GM21390 (cell line): ENCODE measurements at regions not wholly inside any gene's neighbourhood (a gene's known extent, or its start where the extent isn't known, plus 50 kb on each side); places are given as distances from the start of the nearest gene placed in this dataset.
"Not testable (repeated sequence)": the region's sequence is repeated elsewhere in the genome, so short reads cannot be mapped to it uniquely, and the experiment has no call there.

Experiments
- ATAC-seq: cut with Tn5 transposase; IDR thresholded peaks from one replicate; pipeline ENCODE4 v1.9.1; 2021; ENCODE audit not compliant: unreplicated experiment

DNA sequence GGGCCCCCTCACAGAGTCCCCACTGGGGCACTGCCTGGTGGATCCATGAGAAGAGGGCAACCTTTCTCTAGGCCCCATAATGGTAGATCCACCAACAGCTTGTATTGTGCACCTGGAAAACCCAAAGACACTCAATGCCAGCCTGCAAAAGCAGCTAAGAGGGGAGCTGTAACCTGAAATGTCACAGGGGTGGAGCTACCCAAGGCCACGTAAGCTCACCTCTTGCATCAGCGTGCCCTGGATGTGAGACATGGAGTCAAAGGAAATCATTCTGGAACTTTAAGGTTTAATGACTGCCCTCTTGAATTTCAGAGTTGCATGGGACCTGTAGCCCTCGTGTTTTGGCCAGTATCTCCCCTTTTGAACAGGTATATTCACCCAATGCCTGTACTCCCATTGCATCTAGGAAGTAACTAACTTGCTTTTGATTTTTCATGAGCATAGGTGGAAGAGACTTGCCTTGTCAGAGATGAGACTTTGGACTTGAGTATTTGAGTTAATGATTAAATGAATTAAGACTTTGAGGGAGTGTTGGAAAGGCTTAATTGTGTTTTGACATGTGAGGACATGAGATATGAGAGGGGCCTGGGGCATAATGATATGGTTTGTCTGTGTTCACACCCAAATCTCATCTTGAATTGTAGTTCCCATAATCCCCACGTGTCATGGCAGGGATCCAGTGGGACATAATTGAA lies 900.9 kb upstream of the ROBO1 start:
- no peak for ATAC-seq

- no peak for ATAC-seq
Observed at GRCh38 chr3:80668100-80668499, 900.3 kb upstream of the ROBO1 start.

GRCh38 chr3:80663426-80663825 lies 895.6 kb upstream of the ROBO1 start:
- ATAC-seq: no peak

DNA sequence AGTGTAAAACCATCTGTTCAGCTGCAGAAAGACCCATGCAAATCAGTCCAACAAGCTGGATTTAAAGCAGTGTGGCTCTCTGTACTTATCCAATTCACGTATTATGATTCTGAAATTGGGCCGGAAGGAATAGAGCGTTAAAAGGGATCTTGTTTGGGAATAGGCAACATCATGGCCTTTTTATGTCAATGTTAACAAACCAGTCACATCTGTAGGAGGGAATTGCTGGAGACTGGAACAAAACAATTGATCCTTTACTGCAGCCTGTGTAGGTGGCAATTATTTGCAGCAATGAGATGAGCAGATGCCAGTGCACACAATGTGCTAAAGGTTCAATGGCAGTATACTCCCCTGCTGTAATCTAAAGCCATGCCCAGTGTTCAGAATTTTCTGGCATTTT lies 887.4 kb upstream of the ROBO1 start:
- no peak for ATAC-seq

DNA sequence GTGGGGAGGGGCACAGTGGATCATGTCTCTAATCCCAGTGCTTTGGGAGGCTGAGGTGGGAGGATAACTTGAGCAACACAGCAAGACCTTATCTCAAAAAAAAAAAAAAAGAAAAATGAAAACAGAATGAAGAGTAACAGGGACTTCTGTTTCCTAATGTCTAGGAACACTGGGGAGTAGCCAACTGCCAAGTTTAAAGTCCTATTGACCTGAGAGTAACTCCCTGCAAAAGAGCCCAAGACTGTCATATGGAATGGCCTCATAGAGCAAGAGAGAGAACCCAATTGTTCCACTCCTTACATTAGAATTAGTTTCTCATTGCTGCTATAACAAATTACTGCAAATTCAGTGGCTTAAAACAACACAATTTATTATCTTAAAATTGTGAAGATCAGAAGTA lies 881.4 kb upstream of the ROBO1 start:
- ATAC-seq: no peak

GRCh38 chr3:80643421-80643820 lies 875.6 kb upstream of the ROBO1 start:
- no peak for ATAC-seq

DNA sequence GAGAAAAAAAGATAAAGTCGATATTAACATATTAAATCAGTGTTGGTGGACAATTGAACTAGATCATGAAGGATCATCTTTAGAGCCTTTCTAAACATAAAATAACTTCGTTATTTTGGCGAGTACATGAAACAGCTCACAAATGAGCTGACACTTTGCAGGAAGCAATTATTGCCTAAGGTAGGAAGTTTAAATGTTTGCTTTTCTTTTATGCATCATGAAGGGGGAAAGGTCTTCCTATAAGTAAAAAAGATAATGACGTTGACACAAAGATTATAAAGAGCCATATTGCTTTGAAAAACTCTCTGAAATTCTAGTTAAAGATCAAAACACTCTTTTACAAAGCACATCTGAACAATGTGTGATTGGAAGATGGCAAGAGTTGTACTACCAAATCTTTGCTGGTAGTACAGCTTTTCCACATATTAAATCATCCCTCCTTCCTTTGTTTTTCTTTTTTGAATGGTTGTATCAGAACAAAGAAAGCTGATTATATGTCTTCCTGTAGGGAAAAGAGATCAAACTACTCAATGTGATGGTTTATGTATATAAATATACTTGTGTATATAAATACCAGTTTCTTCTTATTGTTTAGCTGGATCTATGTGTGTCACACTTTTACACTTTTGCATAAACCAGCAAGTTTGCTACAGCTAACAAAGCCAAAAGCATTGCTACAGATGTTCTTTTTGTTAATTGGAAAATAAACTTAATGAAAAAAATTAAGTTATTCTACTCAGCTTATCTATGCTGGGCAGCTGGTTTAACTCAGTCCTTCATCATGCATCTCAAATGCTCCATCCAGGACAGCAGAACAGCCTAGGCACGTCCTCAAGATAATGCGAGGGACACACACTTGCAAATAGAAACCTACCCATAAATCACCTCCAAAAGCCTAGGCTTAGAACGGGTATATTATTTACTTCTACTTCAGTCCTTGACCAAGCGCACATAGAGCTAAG lies 850.8 kb upstream of the ROBO1 start:
- no peak for ATAC-seq

DNA sequence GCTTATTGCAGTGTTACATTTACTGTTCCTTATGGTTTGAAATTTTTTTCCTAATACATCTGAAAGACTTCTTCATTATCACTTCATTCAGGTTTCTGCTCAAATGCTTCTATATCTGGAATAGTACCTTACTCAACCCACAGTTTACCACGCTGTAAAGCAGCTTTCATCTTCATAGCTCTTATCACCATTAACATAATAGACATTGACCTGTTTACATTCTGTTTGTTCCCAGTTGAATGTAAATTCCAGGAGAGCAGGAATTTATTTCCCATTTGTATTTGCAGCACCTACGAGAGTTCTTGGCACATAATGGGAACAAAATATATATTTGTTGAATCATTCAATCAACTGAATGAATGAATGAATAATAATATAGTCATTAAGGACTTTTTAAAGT lies 844.6 kb upstream of the ROBO1 start:
- no peak for ATAC-seq

DNA sequence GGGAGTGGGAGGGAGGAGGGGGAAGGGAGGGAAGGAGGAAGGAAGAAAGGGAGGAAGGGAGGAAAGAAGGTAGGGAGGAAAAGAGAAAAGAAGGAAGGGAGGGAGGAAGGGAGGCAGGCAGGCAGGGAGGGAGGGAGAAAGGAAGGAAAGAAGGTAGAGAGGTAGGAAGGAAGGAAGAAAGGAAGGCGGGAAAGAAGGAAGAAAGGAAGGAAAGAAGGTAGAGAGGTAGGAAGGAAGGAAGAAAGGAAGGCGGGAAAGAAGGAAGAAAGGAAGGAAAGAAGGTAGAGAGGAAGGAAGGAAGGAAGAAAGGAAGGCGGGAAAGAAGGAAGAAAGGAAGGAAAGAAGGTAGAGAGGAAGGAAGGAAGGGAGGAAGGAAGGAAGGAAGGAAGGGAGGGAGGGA lies 840.3 kb upstream of the ROBO1 start:
- ATAC-seq: not testable (repeated sequence)

DNA sequence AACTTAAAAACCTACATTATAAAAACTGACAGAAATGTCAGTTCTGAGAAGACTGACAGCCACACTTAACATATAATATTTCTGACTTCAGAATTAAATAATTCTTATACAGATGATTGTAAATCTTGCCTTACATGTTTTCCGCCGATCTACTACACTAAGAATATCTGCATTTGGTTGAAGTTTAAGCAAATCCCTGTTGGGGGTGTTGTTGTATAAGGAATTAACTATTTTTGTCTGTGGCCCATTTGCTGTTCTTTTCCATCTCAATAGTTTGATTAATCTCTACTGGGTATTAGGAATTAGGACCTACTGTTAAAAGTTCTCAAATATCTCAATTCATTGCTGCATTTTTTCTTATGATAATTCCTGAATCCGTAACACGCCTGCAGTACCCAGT lies 838.3 kb upstream of the ROBO1 start:
- ATAC-seq: no peak

DNA sequence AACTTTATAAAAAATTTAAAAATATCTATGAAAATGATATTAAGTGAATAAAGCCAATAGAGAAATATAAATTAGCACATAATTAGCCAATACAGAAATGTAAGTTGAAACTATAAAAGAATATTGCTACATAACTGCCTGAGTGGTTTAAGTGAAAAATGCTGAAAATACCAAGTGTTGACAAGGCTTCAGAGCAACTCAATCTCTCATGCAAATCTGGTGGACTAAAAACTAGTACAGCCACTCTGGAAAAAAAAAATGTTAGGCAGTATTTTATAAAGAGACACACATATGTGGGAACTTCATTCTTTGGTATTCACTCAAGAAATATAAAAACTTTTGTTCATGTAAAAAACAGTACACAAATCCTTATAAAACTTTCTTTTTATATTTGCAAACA lies 833.7 kb upstream of the ROBO1 start:
- no peak for ATAC-seq

DNA sequence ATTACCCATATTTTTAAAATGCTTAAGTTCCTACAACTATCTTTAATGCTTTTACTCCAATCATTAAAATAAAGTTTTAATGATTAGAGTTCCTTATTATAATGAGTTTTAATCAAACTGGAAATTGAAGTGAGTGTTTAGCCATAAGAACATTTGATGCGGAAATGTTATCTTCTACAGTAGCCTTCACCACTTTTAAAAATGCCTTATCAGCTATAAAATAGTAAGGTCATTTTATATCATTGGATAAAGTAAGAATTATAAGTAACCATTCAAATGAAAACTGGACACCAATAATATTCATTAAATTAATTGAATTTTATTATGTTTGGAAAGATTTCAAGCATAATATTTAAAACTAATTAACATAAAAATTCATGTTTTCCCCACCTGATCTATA lies 825.0 kb upstream of the ROBO1 start:
- ATAC-seq: no peak

DNA sequence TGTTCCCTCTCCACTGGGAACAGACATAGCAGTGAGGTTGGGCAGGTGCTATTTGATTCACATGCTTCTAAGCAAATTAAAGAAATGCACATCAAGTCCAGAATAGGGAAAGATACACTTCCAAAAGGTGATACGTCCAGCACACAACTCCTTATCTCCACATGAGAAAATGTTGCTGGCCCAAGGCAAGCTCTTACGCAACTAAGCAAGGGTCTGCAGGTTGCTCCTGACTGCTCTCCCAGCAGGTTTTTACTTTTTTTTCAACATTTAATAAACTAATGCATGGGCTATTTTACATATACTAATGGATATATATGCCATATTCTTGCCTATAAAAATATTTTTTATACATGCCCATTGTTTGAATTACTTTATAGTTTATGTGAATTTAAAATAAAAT lies 818.5 kb upstream of the ROBO1 start:
- no peak for ATAC-seq

GRCh38 chr3:80580146-80580545 lies 812.3 kb upstream of the ROBO1 start:
- ATAC-seq: no peak

- no peak for ATAC-seq
Observed at GRCh38 chr3:80564391-80564790, 796.6 kb upstream of the ROBO1 start.

DNA sequence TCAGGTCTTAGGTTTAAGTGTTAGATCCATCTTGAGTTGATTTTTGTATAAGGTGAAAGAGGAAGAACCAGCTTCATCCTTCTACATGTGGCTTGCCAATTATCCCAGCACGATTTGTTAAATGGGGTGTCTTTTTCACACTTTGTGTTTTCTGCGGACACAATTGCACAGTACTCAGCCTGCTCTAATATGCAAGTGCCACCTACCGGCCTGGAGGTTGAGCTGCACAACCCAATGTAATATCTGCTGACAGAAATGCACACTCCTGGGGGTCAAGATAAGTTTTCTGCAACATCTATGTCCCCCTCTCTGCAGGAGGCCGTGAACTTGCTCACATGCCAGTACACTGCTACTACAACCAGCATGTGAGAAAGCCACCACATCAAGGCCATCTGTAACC lies 791.9 kb upstream of the ROBO1 start:
- ATAC-seq: no peak

- ATAC-seq: no peak
Observed at GRCh38 chr3:80556763-80557162, 789.0 kb upstream of the ROBO1 start.

- ATAC-seq: no peak
Observed at GRCh38 chr3:80554304-80554703, 786.5 kb upstream of the ROBO1 start.

DNA sequence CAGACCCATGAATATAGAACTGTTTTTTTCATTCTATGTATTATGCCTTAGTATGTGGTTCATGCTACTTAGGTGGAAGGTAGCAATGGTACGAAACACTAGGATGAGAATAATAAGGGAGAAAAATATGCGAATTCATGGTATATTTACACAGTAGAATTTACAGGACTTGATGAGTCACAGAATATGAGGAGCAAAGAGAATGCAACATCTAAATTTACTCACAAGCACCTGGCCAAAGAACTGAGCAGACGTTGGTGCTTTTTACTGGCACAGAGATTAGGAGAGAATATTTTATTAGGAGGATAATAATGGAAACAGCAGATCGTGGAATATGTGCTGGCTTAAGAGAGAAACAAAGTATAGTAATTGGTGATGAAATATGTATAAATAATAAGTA lies 785.4 kb upstream of the ROBO1 start:
- no peak for ATAC-seq

DNA sequence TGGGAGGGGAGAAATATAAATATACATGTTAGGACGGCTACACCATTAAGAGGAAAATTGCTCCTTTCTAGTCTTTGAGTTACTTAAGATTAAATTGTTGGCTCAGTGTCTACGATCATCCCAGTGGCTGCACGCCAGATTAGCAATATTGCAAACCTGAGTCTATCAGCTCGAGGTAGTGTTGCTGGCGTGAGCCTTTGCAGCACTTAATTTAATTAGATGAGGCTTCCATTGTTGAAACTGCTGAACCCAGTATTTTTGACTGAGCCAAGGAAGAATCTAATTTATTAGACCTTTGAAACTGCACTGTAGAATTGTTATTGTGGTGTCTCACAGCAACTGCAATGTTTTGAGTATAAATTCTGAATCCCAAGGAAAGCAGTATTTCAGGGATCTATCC lies 782.4 kb upstream of the ROBO1 start:
- no peak for ATAC-seq

- no peak for ATAC-seq
Observed at GRCh38 chr3:80549173-80549572, 781.4 kb upstream of the ROBO1 start.

- no peak for ATAC-seq
Observed at GRCh38 chr3:80543154-80543553, 775.4 kb upstream of the ROBO1 start.
